ENCODE measurements at regions not wholly inside any gene's neighbourhood (a gene's known extent, or its start where the extent isn't known, plus 50 kb on each side); places are given as distances from the start of the nearest gene placed in this dataset.

DNA sequence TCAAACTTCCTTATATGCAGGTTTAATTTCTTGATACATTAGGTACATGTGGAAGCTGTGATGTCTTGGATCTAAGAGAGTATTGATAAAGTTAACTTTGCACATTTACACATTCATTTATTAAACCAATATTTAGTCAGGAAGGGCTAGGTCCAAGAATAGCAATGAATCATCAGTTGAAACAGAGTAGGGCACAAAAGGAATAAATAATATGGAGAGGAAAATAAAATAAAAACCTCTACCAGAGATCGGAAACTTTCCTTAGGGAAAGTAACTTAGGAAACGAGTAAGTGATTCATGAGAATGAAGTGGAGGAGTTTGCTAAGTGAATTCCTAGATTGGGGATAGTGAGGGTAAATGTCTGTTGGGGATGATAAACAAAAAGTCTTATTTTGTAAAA is 259.4 kb upstream of the DACH1 start:
- no peak for TF ChIP-seq POLR2A (IDR thresholded peaks at IDR 0.05; ENCODE audit: low read length)
- no peak for TF ChIP-seq GATA1 (IDR thresholded peaks at IDR 0.05; ENCODE audit: low read depth, low read length)

Measured in erythroblast (primary cell).